ENCODE measurements at regions not wholly inside any gene's neighbourhood (a gene's known extent, or its start where the extent isn't known, plus 50 kb on each side); places are given as distances from the start of the nearest gene placed in this dataset.
"Not testable (repeated sequence)": the region's sequence is repeated elsewhere in the genome, so short reads cannot be mapped to it uniquely, and the experiment has no call there.

DNA sequence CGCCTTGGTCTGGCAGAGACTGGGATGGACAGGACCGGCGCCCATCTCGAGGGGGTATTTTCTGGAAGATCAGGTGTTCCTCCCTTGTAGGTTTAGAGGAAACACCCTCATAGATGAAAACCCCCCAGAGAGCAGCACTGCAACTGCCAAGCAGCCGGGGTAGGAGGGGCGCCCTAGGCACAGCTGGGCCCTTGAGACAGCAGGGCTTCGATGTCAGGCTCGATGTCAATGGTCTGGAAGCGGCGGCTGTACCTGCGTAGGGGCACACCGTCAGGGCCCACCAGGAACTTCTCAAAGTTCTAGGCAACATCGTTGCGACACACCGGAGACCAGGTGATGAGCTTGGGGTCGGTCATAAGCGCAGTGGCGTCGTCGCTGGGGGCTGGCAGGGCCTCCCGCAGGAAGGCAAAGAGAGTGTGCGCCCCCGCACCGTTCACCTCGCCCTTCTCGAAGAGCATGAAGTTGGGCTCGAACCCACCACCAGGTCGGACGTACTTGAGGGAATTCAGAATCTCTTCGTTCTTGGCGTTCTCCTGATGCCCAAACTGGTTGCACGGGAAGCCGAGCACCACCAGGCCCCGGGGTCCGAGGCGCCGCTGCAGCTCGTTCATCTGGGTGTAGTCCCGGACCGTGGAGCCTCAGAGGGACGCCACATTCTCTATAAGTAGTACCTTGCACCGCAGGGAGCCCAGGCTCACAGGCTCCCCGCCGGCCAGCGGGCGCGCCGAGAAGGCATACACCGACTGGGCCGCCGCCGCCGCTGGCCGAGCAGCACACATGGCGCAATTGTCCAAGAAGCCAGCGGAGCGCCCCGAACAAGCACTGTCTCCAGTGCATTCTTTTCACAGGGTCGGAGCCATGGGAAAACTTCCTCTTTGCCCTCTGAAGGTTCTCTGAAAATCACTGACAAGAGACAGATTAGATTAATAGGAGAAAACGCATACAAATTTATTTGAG lies 59.0 kb upstream of the ATXN3L start:
- H3K14ac ChIP-seq (ENCODE audit: insufficient read length); H3K9ac ChIP-seq (replicated peaks in 1 of 4; ENCODE audit: extremely low read depth in 1 of 4, low read depth in 3 of 4, low read length in 3 of 4); H3K27me3 ChIP-seq (replicated peaks in 1 of 4; ENCODE audit: control insufficient read depth in 3 of 4, extremely low read depth in 1 of 4, insufficient read depth in 3 of 4, low read length in 3 of 4); FAIRE-seq; H2BK120ac ChIP-seq (replicated peaks; ENCODE audit: low read depth, low read length); H2BK12ac ChIP-seq (ENCODE audit: low read depth, low read length); H3K4me2 ChIP-seq (ENCODE audit: insufficient read depth in 1 of 2, low read depth in 2 of 2, low read length in 2 of 2); H3K4ac ChIP-seq (replicated peaks; ENCODE audit: insufficient read length, low read depth, low read length); H2AK5ac ChIP-seq (ENCODE audit: low read depth, low read length); H2BK5ac ChIP-seq (ENCODE audit: low read depth, low read length); H2BK15ac ChIP-seq (ENCODE audit: low read length); H3K36me3 ChIP-seq (ENCODE audit: control insufficient read depth in 2 of 4, insufficient read depth in 4 of 4, low read length in 3 of 4); H3K79me2 ChIP-seq (ENCODE audit: control insufficient read depth in 1 of 2, insufficient read depth in 2 of 2, low read length in 2 of 2); H2BK20ac ChIP-seq (ENCODE audit: low read length); H3K9me3 ChIP-seq (ENCODE audit: insufficient read depth in 2 of 2, low read depth in 1 of 2, low read length in 1 of 2); H4K8ac ChIP-seq (ENCODE audit: extremely low read depth, insufficient read depth, low read length); H2AFZ ChIP-seq (ENCODE audit: low read length); H3K4me3 ChIP-seq (ENCODE audit: extremely low read depth in 1 of 4, insufficient read depth in 2 of 4, low read depth in 3 of 4, low read length in 4 of 4); H3K56ac ChIP-seq (replicated peaks; ENCODE audit: insufficient read length, low read depth, low read length); DNase-seq (ENCODE audit: low read depth in 1 of 2, low spot score in 2 of 2); H4K5ac ChIP-seq (ENCODE audit: insufficient read length, low read depth, low read length); H3K23me2 ChIP-seq (ENCODE audit: low read depth, low read length); H3K79me1 ChIP-seq (ENCODE audit: low read depth, low read length); H4K20me1 ChIP-seq (replicated peaks in 1 of 2; ENCODE audit: control insufficient read depth in 1 of 2, insufficient read depth in 2 of 2, low read length in 2 of 2); H4K91ac ChIP-seq (replicated peaks; ENCODE audit: insufficient read length, low read length); POLR2A ChIA-PET (ENCODE audit: partially characterized antibody); CTCF ChIA-PET (ENCODE audit: partially characterized antibody); H3K18ac ChIP-seq (ENCODE audit: extremely low read depth, low read length); H3K27ac ChIP-seq (ENCODE audit: low read depth, low read length); H3K4me1 ChIP-seq (replicated peaks in 1 of 4; ENCODE audit: control insufficient read depth in 3 of 4, insufficient read depth in 4 of 4, low read length in 3 of 4); H3K23ac ChIP-seq (ENCODE audit: insufficient read length): not testable (repeated sequence)
- 97% methylated on average over 18 of the region's 60 CpGs; no CpG with 5 or more reads in 1 of the 2 experiments for WGBS, 2 experiments (ENCODE audit: extremely low coverage in 1 of 2, insufficient coverage in 1 of 2, insufficient read length in 1 of 2, insufficient replicate concordance in 2 of 2, low coverage in 1 of 2, low lambda C conversion rate in 2 of 2, missing lambda C conversion rate in 1 of 2)

Measured in H1 (cell line).